ENCODE measurements at regions not wholly inside any gene's neighbourhood (a gene's known extent, or its start where the extent isn't known, plus 50 kb on each side); places are given as distances from the start of the nearest gene placed in this dataset.
"Not testable (repeated sequence)": the region's sequence is repeated elsewhere in the genome, so short reads cannot be mapped to it uniquely, and the experiment has no call there.

GRCh38 chr13:33403807-33404362 is 118.3 kb upstream of the STARD13 start:
- no peak for DNase-seq
- Mint-ChIP-seq H3K27ac (no peak overlapping the region), H3K27me3 (peaks cover 0 to 4% (median 0%) of the 10 kb centered on the region in 5 donors), H3K36me3 (peaks cover 0 to 2% (median 0%) of the 10 kb centered on the region in 3 donors), H3K9me3 (peaks cover 0 to 3% (median 0%) of the 10 kb centered on the region in 9 donors), H3K4me3 (no peak overlapping the region), H3K4me1 (no peaks in the 10 kb centered on the region)
- no peak for ATAC-seq
- POLR2A ChIA-PET: no interaction called here

DNA sequence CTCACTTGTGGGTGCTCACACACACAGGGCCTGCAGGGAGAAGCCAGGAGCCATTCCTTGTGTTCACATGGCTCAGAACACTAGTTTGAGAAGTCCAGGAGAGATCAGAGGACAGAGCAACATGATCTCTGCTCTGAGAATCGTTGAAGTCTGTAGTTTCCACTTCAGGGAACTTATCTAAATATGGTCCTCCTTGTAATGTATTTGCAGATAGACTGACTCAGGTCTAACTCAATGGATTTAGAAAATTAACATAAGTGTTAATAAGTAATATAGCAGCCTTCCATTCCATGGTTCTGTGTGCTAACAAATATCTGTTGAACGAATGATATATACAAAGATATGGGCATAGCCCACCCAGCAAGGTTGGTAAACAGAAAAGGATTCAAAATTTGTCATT is 119.8 kb upstream of the STARD13 start:
- Mint-ChIP-seq H3K9me3 (peaks cover 0 to 1% (median 0%) of the 10 kb centered on the region in 9 donors), H3K4me1 (no peaks in the 10 kb centered on the region), H3K4me3 (no peak overlapping the region), H3K36me3 (peaks cover 0 to 2% (median 0%) of the 10 kb centered on the region in 3 donors), H3K27me3 (peaks cover 0 to 8% (median 6%) of the 10 kb centered on the region in 5 donors), H3K27ac (peak overlapping the region in 1 of 10 donors; percentile 57)
- ATAC-seq (no peak), DNase-seq (no peak)
- POLR2A ChIA-PET: no interaction called here

DNA sequence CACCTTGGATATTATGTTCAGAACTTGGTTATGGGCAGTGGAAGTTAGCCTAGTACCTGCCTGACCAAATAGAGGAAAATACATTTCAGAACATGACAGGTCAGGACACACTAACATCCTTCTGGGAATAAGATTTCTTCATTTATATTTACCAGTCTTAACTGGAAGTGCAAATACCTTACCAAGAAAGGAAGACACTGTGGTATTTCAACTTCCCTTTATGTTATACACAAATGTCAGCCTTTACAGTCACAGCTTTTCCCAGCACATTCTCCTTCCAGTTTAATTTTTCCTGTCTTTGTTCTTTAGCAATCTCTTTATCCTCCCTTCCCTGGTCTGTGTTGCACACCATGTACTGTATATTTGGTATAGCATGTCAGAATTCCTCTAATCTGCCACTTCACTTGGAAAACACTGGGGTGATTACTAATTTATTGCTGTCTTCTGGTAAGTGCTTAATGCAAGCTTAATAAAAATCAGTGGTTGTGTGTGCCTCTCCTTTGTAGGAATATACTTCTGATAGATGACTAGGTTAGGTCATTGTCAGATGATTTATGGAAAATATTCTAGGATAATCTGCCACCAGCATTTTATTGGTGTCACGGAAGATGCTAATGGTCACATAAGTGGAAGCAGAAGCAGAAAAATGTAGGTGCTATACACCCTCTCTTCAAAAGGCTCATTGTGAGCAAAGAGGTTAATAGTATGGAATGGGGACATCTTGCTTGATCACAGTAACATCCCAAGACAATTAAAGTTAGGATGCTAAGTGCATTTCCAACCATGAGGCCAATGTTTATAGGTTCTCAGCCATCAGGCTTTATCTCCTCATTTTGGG is 124.3 kb upstream of the STARD13 start:
- no peaks in the 10 kb centered on the region for H3K4me1 Mint-ChIP-seq
- no peak for DNase-seq
- no peaks in the 10 kb centered on the region for H3K9me3 Mint-ChIP-seq
- POLR2A ChIA-PET: no interaction called here
- H3K27ac Mint-ChIP-seq: no peak overlapping the region
- no peak for ATAC-seq
- peaks cover 10 to 40% (median 21%) of the 10 kb centered on the region in 5 donors for H3K27me3 Mint-ChIP-seq
- peaks cover 0 to 2% (median 0%) of the 10 kb centered on the region in 3 donors for H3K36me3 Mint-ChIP-seq
- H3K4me3 Mint-ChIP-seq: no peak overlapping the region

- H3K27ac Mint-ChIP-seq: no peak overlapping the region
- ATAC-seq: no peak
- POLR2A ChIA-PET: no interaction called here
- no peak for DNase-seq
- H3K4me3 Mint-ChIP-seq: no peak overlapping the region
- H3K9me3 Mint-ChIP-seq: no peaks in the 10 kb centered on the region
- peaks cover 0 to 2% (median 0%) of the 10 kb centered on the region in 3 donors for H3K36me3 Mint-ChIP-seq
- peaks cover 10 to 40% (median 21%) of the 10 kb centered on the region in 5 donors for H3K27me3 Mint-ChIP-seq
- H3K4me1 Mint-ChIP-seq: no peaks in the 10 kb centered on the region
Measured at GRCh38 chr13:33410619-33411018, 125.1 kb upstream of the STARD13 start.

- Mint-ChIP-seq H3K4me1 (no peaks in the 10 kb centered on the region), H3K36me3 (peaks cover 0 to 2% (median 0%) of the 10 kb centered on the region in 3 donors), H3K27me3 (peaks cover 10 to 47% (median 24%) of the 10 kb centered on the region in 5 donors), H3K27ac (no peak overlapping the region), H3K4me3 (no peak overlapping the region), H3K9me3 (no peaks in the 10 kb centered on the region)
- no peak for DNase-seq
- ATAC-seq: no peak
- POLR2A ChIA-PET: no interaction called here
Measured at GRCh38 chr13:33411312-33411711, 125.8 kb upstream of the STARD13 start.

GRCh38 chr13:33415822-33416221 is 130.3 kb upstream of the STARD13 start:
- Mint-ChIP-seq H3K27me3 (peaks cover 19 to 66% (median 31%) of the 10 kb centered on the region in 5 donors), H3K4me3 (no peak overlapping the region), H3K9me3 (peaks cover 0 to 17% (median 3%) of the 10 kb centered on the region in 9 donors), H3K36me3 (peaks cover 0 to 4% (median 0%) of the 10 kb centered on the region in 3 donors), H3K27ac (no peak overlapping the region), H3K4me1 (no peaks in the 10 kb centered on the region)
- ATAC-seq (no peak), DNase-seq (no peak)
- POLR2A ChIA-PET: no interaction called here

GRCh38 chr13:33418224-33418953 is 132.8 kb upstream of the STARD13 start:
- H3K4me3 Mint-ChIP-seq, H3K4me1 Mint-ChIP-seq, H3K27ac Mint-ChIP-seq, POLR2A ChIA-PET, DNase-seq, H3K36me3 Mint-ChIP-seq, ATAC-seq: not testable (repeated sequence)
- Mint-ChIP-seq H3K9me3 (peaks cover 0 to 17% (median 3%) of the 10 kb centered on the region in 9 donors), H3K27me3 (peaks cover 10 to 51% (median 22%) of the 10 kb centered on the region in 5 donors)

GRCh38 chr13:33420117-33420516 is 134.6 kb upstream of the STARD13 start:
- DNase-seq, POLR2A ChIA-PET: not testable (repeated sequence)

DNA sequence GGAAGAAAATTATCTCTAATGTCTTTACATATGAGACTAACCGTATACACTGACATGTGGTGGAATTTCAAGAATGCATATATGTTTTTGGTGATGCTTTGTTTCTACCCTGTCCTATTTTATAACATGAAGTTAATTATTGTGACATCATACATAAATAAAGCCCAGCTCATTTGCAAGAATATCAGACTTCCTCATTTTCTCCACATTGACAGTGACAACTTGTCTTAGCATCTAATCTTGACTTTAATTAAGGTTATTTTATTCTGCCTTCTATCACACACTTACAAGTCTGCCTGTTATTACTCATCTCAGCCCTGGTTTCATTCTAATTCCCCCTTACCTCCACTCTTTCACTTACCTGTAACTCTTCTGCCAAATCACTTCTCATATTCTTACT is 140.6 kb upstream of the STARD13 start:
- no peaks in the 10 kb centered on the region for H3K36me3 Mint-ChIP-seq
- no peak for DNase-seq
- POLR2A ChIA-PET: no interaction called here

More at GRCh38 chr13:33420117-33420516, 134.6 kb upstream of the STARD13 start:
- not testable (repeated sequence) for H3K4me3 Mint-ChIP-seq, H3K4me1 Mint-ChIP-seq, H3K27ac Mint-ChIP-seq, ATAC-seq, H3K36me3 Mint-ChIP-seq
- Mint-ChIP-seq H3K9me3 (peaks cover 0 to 17% (median 3%) of the 10 kb centered on the region in 9 donors), H3K27me3 (peaks cover 9 to 47% (median 19%) of the 10 kb centered on the region in 5 donors)

DNA sequence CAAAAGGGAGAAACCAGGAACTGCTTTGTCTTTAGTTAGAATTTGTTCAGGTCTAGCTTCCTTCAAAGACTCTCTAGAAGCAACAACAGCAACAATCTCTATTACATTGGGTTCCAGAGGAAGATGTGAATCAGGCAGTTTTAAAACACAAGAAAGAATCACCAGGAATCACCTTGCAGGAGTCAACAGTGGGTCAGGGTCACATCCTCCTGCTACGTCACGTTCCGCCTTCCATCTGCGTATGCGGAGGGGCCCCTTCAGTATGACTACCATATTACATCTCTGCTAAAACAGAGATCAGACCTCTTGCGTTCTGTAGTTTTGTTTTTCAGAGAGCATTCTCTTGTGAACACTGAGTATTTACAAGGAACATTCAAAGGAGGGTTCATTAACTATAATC is 147.8 kb upstream of the STARD13 start:
- no peak overlapping the region for H3K4me3 Mint-ChIP-seq
- H3K27ac Mint-ChIP-seq: no peak overlapping the region
- no peak for ATAC-seq
- H3K4me1 Mint-ChIP-seq: no peaks in the 10 kb centered on the region
- peaks cover 0 to 9% (median 2%) of the 10 kb centered on the region in 5 donors for H3K27me3 Mint-ChIP-seq
- H3K9me3 Mint-ChIP-seq: peaks cover 0 to 6% (median 0%) of the 10 kb centered on the region in 9 donors
- POLR2A ChIA-PET: no interaction called here
- H3K36me3 Mint-ChIP-seq: no peaks in the 10 kb centered on the region
- DNase-seq: no peak

More for the DNA sequence above, 140.6 kb upstream of the STARD13 start:
- ATAC-seq: no peak
- Mint-ChIP-seq H3K4me1 (no peaks in the 10 kb centered on the region), H3K4me3 (no peak overlapping the region), H3K9me3 (peaks cover 0 to 6% (median 0%) of the 10 kb centered on the region in 9 donors), H3K27ac (no peak overlapping the region), H3K27me3 (peaks cover 2 to 22% (median 4%) of the 10 kb centered on the region in 5 donors)

- H3K36me3 Mint-ChIP-seq: no peaks in the 10 kb centered on the region
- H3K4me1 Mint-ChIP-seq: no peaks in the 10 kb centered on the region
- no peak overlapping the region for H3K27ac Mint-ChIP-seq
- H3K27me3 Mint-ChIP-seq: peaks cover 0 to 3% (median 1%) of the 10 kb centered on the region in 5 donors
- ATAC-seq (no peak), DNase-seq (no peak)
- POLR2A ChIA-PET: no interaction called here
- H3K9me3 Mint-ChIP-seq: no peaks in the 10 kb centered on the region
- H3K4me3 Mint-ChIP-seq: no peak overlapping the region
Measured at GRCh38 chr13:33434676-33435075, 149.1 kb upstream of the STARD13 start.

- DNase-seq (no peak), ATAC-seq (no peak)
- POLR2A ChIA-PET: no interaction called here
- no peak overlapping the region for H3K4me3 Mint-ChIP-seq
- no peak overlapping the region for H3K27ac Mint-ChIP-seq
- no peaks in the 10 kb centered on the region for H3K36me3 Mint-ChIP-seq
- H3K9me3 Mint-ChIP-seq: no peaks in the 10 kb centered on the region
- H3K27me3 Mint-ChIP-seq: peaks cover 0 to 4% (median 2%) of the 10 kb centered on the region in 5 donors
- H3K4me1 Mint-ChIP-seq: no peaks in the 10 kb centered on the region
Measured at GRCh38 chr13:33435207-33435606, 149.7 kb upstream of the STARD13 start.

- Mint-ChIP-seq H3K4me3 (no peak overlapping the region), H3K4me1 (peaks cover 0 to 2% (median 0%) of the 10 kb centered on the region in 4 donors), H3K27ac (no peak overlapping the region), H3K9me3 (no peaks in the 10 kb centered on the region), H3K36me3 (peaks cover 0 to 6% (median 0%) of the 10 kb centered on the region in 3 donors), H3K27me3 (peaks cover 8 to 12% (median 11%) of the 10 kb centered on the region in 5 donors)
- ATAC-seq (no peak), DNase-seq (no peak)
- POLR2A ChIA-PET: no interaction called here
Measured at GRCh38 chr13:33438918-33439317, 153.4 kb upstream of the STARD13 start.

All from naive thymus-derived CD8-positive, alpha-beta T cell (primary cell).